Activated CD8-positive, alpha-beta T cell treated with anti-CD3 and anti-CD28 coated beads for 36 hours (primary cell): ENCODE measurements at regions not wholly inside any gene's neighbourhood (a gene's known extent, or its start where the extent isn't known, plus 50 kb on each side); places are given as distances from the start of the nearest gene placed in this dataset.

Experiments used
- ATAC-seq: fragments of 200-7000 bp; cut with Tn5 transposase; one replicate; pipeline ENCODE4 v1.10.0; 2021; ENCODE audit warnings: mild to moderate bottlenecking, moderate library complexity
- CTCF ChIA-PET: fragments of 350-600 bp; sonication (Branson Sonifier 250); formaldehyde crosslinking; loops from one replicate; lab custom pipeline; 2021; ENCODE audit warnings: antibody characterized with exemption; lab: Charles Lee
- POLR2A ChIA-PET: fragments of 350-600 bp; sonication (Branson Sonifier 250); formaldehyde crosslinking; loops from one replicate; lab custom pipeline; 2021; ENCODE audit warnings: antibody characterized with exemption; lab: Charles Lee
- DNase-seq: peaks from one replicate; pipeline ENCODE4 v3.0.0-alpha.2; 2020
- H3K27ac Mint-ChIP-seq: one replicate; pipeline ENCODE4 v1.8.0; 2021; ENCODE audit warnings: mild to moderate bottlenecking, mixed read lengths
- H3K27me3 Mint-ChIP-seq: one replicate; pipeline ENCODE4 v1.8.0; 2021; ENCODE audit warnings: mixed read lengths
- H3K36me3 Mint-ChIP-seq: one replicate; pipeline ENCODE4 v1.8.0; 2021; ENCODE audit warnings: low read depth, mixed read lengths
- H3K4me1 Mint-ChIP-seq: one replicate; pipeline ENCODE4 v1.8.0; 2021; ENCODE audit warnings: low read depth, mixed read lengths
- H3K4me3 Mint-ChIP-seq: one replicate; pipeline ENCODE4 v1.8.0; 2021; ENCODE audit warnings: mild to moderate bottlenecking, moderate library complexity, mixed read lengths
- H3K9me3 Mint-ChIP-seq: one replicate; pipeline ENCODE4 v1.8.0; 2021; ENCODE audit warnings: mixed read lengths
- intact Hi-C: fragments of 100-400 bp; cut with micrococcal nuclease; formaldehyde crosslinking; loops from one replicate; pipeline ENCODE4 v1.10.0; 2022
- TF ChIP-seq, protein P1 (sequence below): fragments of 200-600 bp; IDR thresholded peaks from one replicate; pipeline ENCODE4 v1.8.0; 2022; ENCODE audit warnings: antibody characterized with exemption, mild to moderate bottlenecking

DNA sequence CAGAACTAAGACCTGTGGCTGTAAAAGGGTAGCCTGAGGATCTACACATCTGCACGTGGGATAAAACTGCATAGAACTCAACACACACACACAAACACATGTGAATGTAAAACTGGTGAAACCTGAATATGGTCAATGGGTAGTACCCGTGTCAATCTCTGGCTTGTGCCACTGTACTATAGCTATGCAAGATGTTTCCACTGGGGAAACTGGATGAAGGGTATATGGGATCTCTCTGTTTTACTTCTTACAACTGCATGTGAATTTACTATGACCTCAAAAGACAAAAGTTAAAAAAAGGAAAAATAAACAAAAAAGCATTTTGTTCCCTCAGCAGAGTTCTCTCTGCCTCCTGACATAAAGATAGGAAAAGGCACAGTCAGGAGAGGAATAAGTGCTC is 143.3 kb upstream of the LHX1 start:
- no peak overlapping the region for H3K27ac Mint-ChIP-seq
- ChIA-PET CTCF (no interaction called here), POLR2A (no interaction called here)
- H3K4me1 Mint-ChIP-seq: no peaks in the 10 kb centered on the region
- TF ChIP-seq, protein P1, sequence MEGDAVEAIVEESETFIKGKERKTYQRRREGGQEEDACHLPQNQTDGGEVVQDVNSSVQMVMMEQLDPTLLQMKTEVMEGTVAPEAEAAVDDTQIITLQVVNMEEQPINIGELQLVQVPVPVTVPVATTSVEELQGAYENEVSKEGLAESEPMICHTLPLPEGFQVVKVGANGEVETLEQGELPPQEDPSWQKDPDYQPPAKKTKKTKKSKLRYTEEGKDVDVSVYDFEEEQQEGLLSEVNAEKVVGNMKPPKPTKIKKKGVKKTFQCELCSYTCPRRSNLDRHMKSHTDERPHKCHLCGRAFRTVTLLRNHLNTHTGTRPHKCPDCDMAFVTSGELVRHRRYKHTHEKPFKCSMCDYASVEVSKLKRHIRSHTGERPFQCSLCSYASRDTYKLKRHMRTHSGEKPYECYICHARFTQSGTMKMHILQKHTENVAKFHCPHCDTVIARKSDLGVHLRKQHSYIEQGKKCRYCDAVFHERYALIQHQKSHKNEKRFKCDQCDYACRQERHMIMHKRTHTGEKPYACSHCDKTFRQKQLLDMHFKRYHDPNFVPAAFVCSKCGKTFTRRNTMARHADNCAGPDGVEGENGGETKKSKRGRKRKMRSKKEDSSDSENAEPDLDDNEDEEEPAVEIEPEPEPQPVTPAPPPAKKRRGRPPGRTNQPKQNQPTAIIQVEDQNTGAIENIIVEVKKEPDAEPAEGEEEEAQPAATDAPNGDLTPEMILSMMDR: no peak
- peaks cover 11% of the 10 kb centered on the region for H3K27me3 Mint-ChIP-seq
- H3K36me3 Mint-ChIP-seq: no peaks in the 10 kb centered on the region
- intact Hi-C loops: no loop called here
- no peak for ATAC-seq
- no peak for DNase-seq
- H3K9me3 Mint-ChIP-seq: no peaks in the 10 kb centered on the region
- H3K4me3 Mint-ChIP-seq: no peak overlapping the region

- H3K4me1 Mint-ChIP-seq: no peaks in the 10 kb centered on the region
- ChIA-PET CTCF (no interaction called here), POLR2A (interaction anchor here (0.5 to 1.7 kb wide), 2 partner anchors 15 to 92 kb away, joined by 3 to 4 read pairs; no protein-coding TSS in a partner anchor)
- no peak overlapping the region for H3K27ac Mint-ChIP-seq
- DNase-seq: no peak
- no peak for ATAC-seq
- no peaks in the 10 kb centered on the region for H3K9me3 Mint-ChIP-seq
- H3K4me3 Mint-ChIP-seq: no peak overlapping the region
- intact Hi-C loops: no loop called here
- no peaks in the 10 kb centered on the region for H3K36me3 Mint-ChIP-seq
- TF ChIP-seq, protein P1: no peak
- peaks cover 43% of the 10 kb centered on the region for H3K27me3 Mint-ChIP-seq
Measured at GRCh38 chr17:36807496-36808179, 129.6 kb upstream of the LHX1 start.

- no peak for ATAC-seq
- Mint-ChIP-seq H3K4me1 (no peaks in the 10 kb centered on the region), H3K4me3 (no peak overlapping the region), H3K27me3 (peaks cover 42% of the 10 kb centered on the region), H3K27ac (no peak overlapping the region), H3K9me3 (no peaks in the 10 kb centered on the region), H3K36me3 (no peaks in the 10 kb centered on the region)
- TF ChIP-seq, protein P1: no peak
- POLR2A ChIA-PET: no interaction called here
- DNase-seq: no peak
- intact Hi-C loops: no loop called here
- CTCF ChIA-PET: no interaction called here
Measured at GRCh38 chr17:36808180-36808661, 129.1 kb upstream of the LHX1 start.

- ChIA-PET POLR2A (no interaction called here), CTCF (interaction anchor here (0.6 to 1.1 kb wide), 2 partner anchors 15 to 184 kb away, joined by 3 to 4 read pairs; no protein-coding TSS in a partner anchor)
- H3K4me3 Mint-ChIP-seq: no peak overlapping the region
- peaks cover 52% of the 10 kb centered on the region for H3K27me3 Mint-ChIP-seq
- H3K36me3 Mint-ChIP-seq: no peaks in the 10 kb centered on the region
- TF ChIP-seq, protein P1: no peak
- no peaks in the 10 kb centered on the region for H3K9me3 Mint-ChIP-seq
- no peak for DNase-seq
- no peaks in the 10 kb centered on the region for H3K4me1 Mint-ChIP-seq
- ATAC-seq: no peak
- no peak overlapping the region for H3K27ac Mint-ChIP-seq
- intact Hi-C loops: no loop called here
Measured at GRCh38 chr17:36812762-36813161, 124.5 kb upstream of the LHX1 start.

- CTCF ChIA-PET: interaction anchor here (0.6 kb wide), 1 partner anchor 15 kb away, joined by 3 read pairs; no protein-coding TSS in a partner anchor
- Mint-ChIP-seq H3K4me3 (no peak overlapping the region), H3K9me3 (no peaks in the 10 kb centered on the region), H3K4me1 (no peaks in the 10 kb centered on the region), H3K27me3 (peaks cover 53% of the 10 kb centered on the region), H3K27ac (no peak overlapping the region), H3K36me3 (no peaks in the 10 kb centered on the region)
- DNase-seq: no peak
- POLR2A ChIA-PET: no interaction called here
- ATAC-seq: no peak
- TF ChIP-seq, protein P1: no peak
- intact Hi-C loops: no loop called here
Measured at GRCh38 chr17:36813357-36813756, 123.9 kb upstream of the LHX1 start.
